ENCODE measurements at regions not wholly inside any gene's neighbourhood (a gene's known extent, or its start where the extent isn't known, plus 50 kb on each side); places are given as distances from the start of the nearest gene placed in this dataset.

GRCh38 chr13:58239774-58240268, 608.3 kb downstream of the PCDH17 start:
- TF ChIP-seq CTCF (IDR thresholded peaks at IDR 0.05) (no peak), POLR2A (IDR thresholded peaks at IDR 0.05) (no peak)

Measured in heart left ventricle (tissue), 13 donors.